Upper lobe of right lung (tissue), 1 donor: ENCODE measurements at regions not wholly inside any gene's neighbourhood (a gene's known extent, or its start where the extent isn't known, plus 50 kb on each side); places are given as distances from the start of the nearest gene placed in this dataset.

Source experiments
- ATAC-seq: fragments of 200-7000 bp; cut with Tn5 transposase; one replicate; pipeline ENCODE4 v1.9.1; 2020; ENCODE audit warnings: mild to moderate bottlenecking, moderate library complexity
- DNase-seq: peaks from one replicate; pipeline ENCODE4 v3.0.0-alpha.2; 2020
- H3K27ac ChIP-seq: fragments of 200-600 bp; one replicate; pipeline ENCODE4 v1.8.0; 2022
- H3K27me3 ChIP-seq: fragments of 200-600 bp; one replicate; pipeline ENCODE4 v1.8.0; 2022; ENCODE audit warnings: mild to moderate bottlenecking
- H3K36me3 ChIP-seq: fragments of 200-600 bp; one replicate; pipeline ENCODE4 v1.8.0; 2022
- H3K4me1 ChIP-seq: fragments of 200-600 bp; one replicate; pipeline ENCODE4 v1.8.0; 2022
- H3K4me3 ChIP-seq: fragments of 200-600 bp; one replicate; pipeline ENCODE4 v1.8.0; 2022; ENCODE audit warnings: mild to moderate bottlenecking
- H3K9me3 ChIP-seq: fragments of 200-600 bp; one replicate; pipeline ENCODE4 v1.8.0; 2022
- CTCF ChIP-seq: fragments of 200-600 bp; IDR thresholded peaks from one replicate; pipeline ENCODE4 v1.8.0; 2022; ENCODE audit warnings: antibody characterized with exemption
- intact Hi-C: fragments of 100-400 bp; cut with DNase I; formaldehyde crosslinking; loops from one replicate; pipeline ENCODE4 v1.11.0; 2022
- donor health status: DM: no; HTN: yes; CAD: no; lungs with severe emphysema.

GRCh38 chr5:175116466-175117048 lies 327.4 kb downstream of the DRD1 start:
- H3K4me1 ChIP-seq = no peaks in the 10 kb centered on the region
- no peaks in the 10 kb centered on the region for H3K36me3 ChIP-seq
- H3K9me3 ChIP-seq = no peaks in the 10 kb centered on the region
- no peaks in the 10 kb centered on the region for H3K27me3 ChIP-seq
- no peak for TF ChIP-seq CTCF
- DNase-seq (no peak), ATAC-seq (no peak)
- H3K27ac ChIP-seq = no peak overlapping the region
- no peak overlapping the region for H3K4me3 ChIP-seq
- intact Hi-C loops = no loop called here

- H3K4me1 ChIP-seq = no peaks in the 10 kb centered on the region
- intact Hi-C loops = no loop called here
- DNase-seq (no peak), ATAC-seq (no peak)
- no peak for TF ChIP-seq CTCF
- H3K9me3 ChIP-seq = no peaks in the 10 kb centered on the region
- H3K36me3 ChIP-seq = no peaks in the 10 kb centered on the region
- H3K27ac ChIP-seq = no peak overlapping the region
- H3K4me3 ChIP-seq = no peak overlapping the region
- no peaks in the 10 kb centered on the region for H3K27me3 ChIP-seq
Observed at GRCh38 chr5:175115831-175116230, 328.2 kb downstream of the DRD1 start.

GRCh38 chr5:175113947-175114346 lies 330.0 kb downstream of the DRD1 start:
- no peak overlapping the region for H3K27ac ChIP-seq
- no peaks in the 10 kb centered on the region for H3K9me3 ChIP-seq
- ATAC-seq (no peak), DNase-seq (no peak)
- H3K4me1 ChIP-seq = no peaks in the 10 kb centered on the region
- intact Hi-C loops = no loop called here
- H3K4me3 ChIP-seq = no peak overlapping the region
- H3K36me3 ChIP-seq = no peaks in the 10 kb centered on the region
- TF ChIP-seq CTCF = no peak
- H3K27me3 ChIP-seq = no peaks in the 10 kb centered on the region

- DNase-seq = no peak
- no peaks in the 10 kb centered on the region for H3K36me3 ChIP-seq
- no peaks in the 10 kb centered on the region for H3K27me3 ChIP-seq
- no peak overlapping the region for H3K4me3 ChIP-seq
- no peak for TF ChIP-seq CTCF
- intact Hi-C loops = no loop called here
- H3K4me1 ChIP-seq = no peaks in the 10 kb centered on the region
- H3K27ac ChIP-seq = no peak overlapping the region
- H3K9me3 ChIP-seq = no peaks in the 10 kb centered on the region
- ATAC-seq = no peak
Observed at GRCh38 chr5:175109058-175109755, 334.8 kb downstream of the DRD1 start.

- DNase-seq (no peak), ATAC-seq (no peak)
- no peaks in the 10 kb centered on the region for H3K9me3 ChIP-seq
- no peak for TF ChIP-seq CTCF
- H3K27me3 ChIP-seq = no peaks in the 10 kb centered on the region
- intact Hi-C loops = no loop called here
- H3K4me1 ChIP-seq = no peaks in the 10 kb centered on the region
- H3K36me3 ChIP-seq = no peaks in the 10 kb centered on the region
- no peak overlapping the region for H3K27ac ChIP-seq
- H3K4me3 ChIP-seq = no peak overlapping the region
Observed at GRCh38 chr5:175107865-175108264, 336.1 kb downstream of the DRD1 start.
